ENCODE measurements at regions not wholly inside any gene's neighbourhood (a gene's known extent, or its start where the extent isn't known, plus 50 kb on each side); places are given as distances from the start of the nearest gene placed in this dataset.

DNA sequence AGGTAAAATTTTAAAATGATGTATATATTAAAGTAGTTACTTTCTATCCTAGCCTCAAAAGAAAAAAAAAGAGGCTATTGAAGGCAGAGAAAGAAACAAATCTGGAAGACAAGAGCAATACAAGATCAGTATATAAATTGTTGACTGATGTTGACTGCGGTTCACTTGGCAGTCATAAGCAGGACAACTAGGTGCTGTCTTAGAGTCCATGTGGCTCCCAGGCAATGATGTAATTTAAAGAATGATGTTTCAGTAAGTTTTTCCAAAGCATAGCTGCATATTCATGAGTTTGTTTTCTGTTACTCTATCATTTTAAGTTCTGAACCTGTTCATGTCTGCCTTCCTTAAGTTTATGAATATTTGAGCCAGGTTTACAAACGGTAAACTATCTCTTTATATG is 630.2 kb downstream of the FAT4 start:
- in situ Hi-C loops (cut with MboI; ENCODE audit: low pct_unique_long_range_greater_than_20kb, low sequenced_read_pairs): no loop called here
- no peak for DNase-seq

DNA sequence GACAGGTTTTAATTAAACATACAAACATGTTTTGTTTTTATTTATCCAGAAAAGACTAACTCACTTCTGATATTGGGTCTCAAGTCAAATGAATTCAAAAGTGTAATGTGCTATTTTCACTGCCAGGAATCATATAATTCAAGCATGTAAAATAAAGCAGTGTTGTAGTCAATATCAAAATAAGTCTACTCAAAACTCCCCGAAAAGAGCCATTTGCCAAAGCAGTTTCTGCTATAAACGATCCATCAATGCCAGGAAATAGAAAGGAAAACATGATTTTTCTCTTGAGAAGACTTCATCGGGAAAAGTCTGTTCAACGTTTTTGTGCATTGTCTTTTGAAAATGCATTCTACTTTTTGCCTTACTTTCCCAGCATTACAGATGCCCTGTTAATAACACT is 633.3 kb downstream of the FAT4 start:
- in situ Hi-C loops (cut with MboI; ENCODE audit: low pct_unique_long_range_greater_than_20kb, low sequenced_read_pairs): no loop called here
- no peak for DNase-seq

DNA sequence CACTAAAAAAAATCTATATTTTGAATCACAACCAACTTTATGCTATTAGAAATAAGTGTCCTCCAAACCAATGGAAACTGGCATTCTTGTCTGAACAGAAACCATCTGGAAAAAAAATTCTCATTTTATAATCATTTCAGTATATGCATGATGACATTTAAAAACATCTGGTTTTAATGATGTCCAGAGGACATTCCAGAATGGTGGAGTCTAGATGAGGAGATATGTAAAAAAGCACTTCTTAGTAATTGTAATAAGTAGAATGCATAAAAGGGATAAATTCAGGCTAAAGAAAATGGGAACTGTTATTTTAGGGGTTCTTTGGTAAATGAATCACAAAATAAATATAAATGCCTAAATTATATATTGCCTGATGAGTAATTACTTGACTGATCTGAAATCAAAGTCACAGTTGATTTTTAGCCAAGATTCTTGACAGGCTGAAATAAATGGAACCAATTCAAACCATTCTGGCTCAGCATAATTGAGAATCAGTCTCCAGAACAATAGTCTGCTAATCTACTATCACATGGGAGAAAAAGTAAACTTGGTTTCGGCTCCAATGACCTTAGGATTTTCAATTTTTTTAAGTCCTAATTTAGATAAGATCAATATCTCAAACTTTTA is 636.6 kb downstream of the FAT4 start:
- DNase-seq: no peak
- in situ Hi-C loops (cut with MboI; ENCODE audit: low pct_unique_long_range_greater_than_20kb, low sequenced_read_pairs): no loop called here

DNA sequence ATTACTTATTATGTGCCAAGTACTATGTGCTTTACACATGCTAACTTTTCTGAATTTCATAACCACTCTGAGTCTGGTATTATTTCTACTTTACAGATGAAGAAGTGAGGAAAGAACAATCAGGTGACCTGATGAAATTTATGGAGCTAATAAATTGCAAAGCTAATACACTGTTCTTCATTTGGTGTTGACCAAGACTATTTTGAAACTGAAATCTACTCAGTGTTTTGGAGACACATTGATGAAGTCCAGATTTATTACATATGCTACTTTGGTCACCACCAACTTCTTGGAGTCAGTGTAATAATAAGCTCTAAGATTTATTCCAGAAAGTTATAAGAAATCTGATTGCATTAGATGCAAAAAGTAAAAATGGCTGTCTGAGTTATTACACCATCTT is 637.9 kb downstream of the FAT4 start:
- in situ Hi-C loops (cut with MboI; ENCODE audit: low pct_unique_long_range_greater_than_20kb, low sequenced_read_pairs): no loop called here
- no peak for DNase-seq

DNA sequence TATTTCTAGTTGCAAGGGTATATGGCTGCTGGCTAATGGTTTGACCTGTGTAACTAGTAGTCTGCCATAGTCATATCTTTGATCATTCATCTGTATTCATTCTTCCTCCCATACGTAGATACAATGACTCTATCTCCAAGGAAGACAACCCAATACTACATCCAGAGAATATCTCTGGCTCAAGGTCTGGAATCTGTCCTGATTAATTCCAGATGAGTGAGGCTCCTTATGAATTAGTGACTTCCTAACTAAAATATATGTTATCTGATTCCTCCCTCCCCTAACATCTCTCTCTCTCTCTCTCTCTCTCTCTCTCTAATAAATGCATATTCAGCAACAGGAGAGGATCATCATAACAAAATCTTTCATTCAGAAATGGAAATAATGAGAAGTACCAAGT is 641.5 kb downstream of the FAT4 start:
- in situ Hi-C loops (cut with MboI; ENCODE audit: low pct_unique_long_range_greater_than_20kb, low sequenced_read_pairs): no loop called here
- no peak for DNase-seq

DNA sequence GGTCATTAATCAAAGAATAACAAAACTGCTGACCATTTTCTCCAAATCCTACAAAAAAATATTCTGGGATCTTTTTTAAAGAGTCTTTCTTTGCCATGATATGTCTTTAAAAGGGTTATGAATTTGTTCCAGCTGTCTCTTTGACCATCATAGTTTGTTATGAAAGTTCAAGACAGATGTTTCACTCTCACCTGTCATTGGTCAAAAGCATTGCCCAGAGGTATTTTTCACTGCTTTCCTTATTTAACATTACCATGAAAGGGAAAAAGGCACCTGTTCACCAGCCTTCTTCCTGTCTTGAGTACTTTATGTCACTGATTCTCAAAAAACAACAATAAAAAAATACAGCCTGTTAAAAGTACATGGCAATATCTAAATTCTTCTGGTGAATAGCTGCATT is 643.8 kb downstream of the FAT4 start:
- no peak for DNase-seq
- in situ Hi-C loops (cut with MboI; ENCODE audit: low pct_unique_long_range_greater_than_20kb, low sequenced_read_pairs): no loop called here

DNA sequence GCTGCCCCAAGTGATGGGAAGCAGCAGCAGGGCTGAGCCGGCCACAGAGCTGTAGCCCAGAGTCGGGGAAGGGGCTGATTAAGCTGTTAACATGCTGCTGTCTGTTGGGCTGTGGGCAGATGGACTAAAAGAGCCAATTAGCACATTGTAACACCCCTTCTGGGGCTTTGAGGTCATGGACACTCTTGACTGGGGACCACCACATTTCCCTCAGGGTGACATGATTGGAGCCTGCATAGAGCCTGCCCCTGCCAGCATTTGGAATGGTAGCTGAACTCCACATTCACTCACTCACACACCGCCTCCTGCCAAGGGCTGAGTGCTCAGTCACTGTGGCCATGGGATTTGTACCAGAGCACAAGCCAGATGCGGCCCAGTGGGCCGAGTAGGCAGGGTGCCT is 646.9 kb downstream of the FAT4 start:
- in situ Hi-C loops (cut with MboI; ENCODE audit: low pct_unique_long_range_greater_than_20kb, low sequenced_read_pairs): no loop called here
- no peak for DNase-seq

DNA sequence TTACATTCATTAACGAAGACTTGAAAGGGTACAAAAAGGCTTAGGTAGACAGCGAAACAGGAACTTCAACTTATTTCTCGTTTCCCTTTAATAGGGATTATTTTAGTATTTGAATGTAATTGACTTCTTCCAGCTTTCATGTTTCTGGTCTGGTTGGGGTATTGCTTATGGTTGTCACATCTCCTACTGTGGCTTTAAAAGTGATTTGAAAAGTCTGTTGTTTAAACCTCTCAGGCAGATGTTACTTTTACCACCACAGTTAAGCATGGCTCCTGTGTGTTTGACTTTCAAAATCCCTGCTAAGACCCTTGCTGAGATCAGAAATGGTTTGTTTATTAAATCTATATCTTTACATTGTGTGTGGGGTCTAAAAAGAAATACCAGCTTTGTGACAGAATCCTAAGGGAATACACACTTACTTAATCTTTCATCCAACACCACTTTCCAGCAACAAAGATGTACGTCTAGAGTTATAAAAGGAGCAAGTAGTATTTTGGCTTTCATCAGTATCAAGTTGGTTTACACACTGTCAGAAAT is 661.2 kb downstream of the FAT4 start:
- in situ Hi-C loops (cut with MboI; ENCODE audit: low pct_unique_long_range_greater_than_20kb, low sequenced_read_pairs): no loop called here
- no peak for DNase-seq

DNA sequence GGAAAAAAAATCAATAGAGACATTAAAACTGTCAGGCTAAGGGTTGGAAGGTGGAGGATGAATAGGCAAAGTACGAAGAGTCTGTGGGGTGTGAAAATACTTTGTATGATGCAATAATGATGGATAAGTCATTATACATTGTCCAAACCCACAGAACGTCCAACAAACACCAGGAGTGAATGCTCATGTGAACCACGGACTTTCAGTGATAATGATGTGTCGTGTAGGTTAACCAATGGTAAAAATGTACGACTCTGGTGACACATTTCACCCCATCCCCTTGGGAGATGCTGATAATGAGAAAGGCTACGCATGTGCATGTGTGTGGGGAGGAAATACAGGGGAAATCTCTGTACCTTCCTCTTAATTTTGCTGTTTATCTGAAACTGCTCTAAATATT is 665.2 kb downstream of the FAT4 start:
- in situ Hi-C loops (cut with MboI; ENCODE audit: low pct_unique_long_range_greater_than_20kb, low sequenced_read_pairs): no loop called here
- no peak for DNase-seq

DNA sequence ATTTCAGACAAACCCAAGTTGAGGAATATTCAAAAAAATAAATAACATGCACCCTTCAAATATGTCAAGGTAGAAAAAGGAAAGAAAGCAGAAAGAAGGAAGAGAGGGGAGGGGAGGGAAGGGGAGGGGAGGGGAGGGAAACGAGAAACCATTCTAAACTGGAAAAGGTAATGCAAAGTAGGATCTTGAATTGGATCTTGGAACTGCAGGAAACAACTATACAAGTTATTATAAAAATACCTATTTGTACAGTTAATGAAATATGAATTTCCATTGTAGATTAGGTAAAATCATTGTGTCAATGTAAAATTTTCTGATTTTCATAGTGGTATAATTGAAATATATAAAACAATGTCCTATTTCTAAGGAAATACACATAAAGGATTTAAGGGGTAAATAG is 668.4 kb downstream of the FAT4 start:
- in situ Hi-C loops (cut with MboI; ENCODE audit: low pct_unique_long_range_greater_than_20kb, low sequenced_read_pairs): no loop called here
- no peak for DNase-seq

DNA sequence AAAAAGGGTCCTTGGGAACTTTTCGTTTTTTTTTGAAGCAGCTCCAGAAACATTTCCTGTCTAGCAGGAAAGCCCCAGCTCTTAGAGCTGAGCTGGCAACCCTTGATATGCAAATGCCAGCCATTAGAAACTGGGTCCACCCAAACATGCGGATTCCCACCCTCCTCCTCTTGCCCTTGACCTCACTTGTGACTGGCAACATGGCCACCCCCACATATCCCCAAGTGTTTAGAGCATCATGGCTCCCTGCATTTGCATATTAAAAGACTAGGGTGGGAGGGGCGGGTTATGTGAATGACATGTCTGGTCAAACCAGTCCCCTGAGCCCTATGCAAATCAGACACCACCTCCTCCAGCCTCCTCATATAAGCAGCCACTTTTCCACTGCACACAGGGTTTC is 671.1 kb downstream of the FAT4 start:
- no peak for DNase-seq
- in situ Hi-C loops (cut with MboI; ENCODE audit: low pct_unique_long_range_greater_than_20kb, low sequenced_read_pairs): no loop called here

DNA sequence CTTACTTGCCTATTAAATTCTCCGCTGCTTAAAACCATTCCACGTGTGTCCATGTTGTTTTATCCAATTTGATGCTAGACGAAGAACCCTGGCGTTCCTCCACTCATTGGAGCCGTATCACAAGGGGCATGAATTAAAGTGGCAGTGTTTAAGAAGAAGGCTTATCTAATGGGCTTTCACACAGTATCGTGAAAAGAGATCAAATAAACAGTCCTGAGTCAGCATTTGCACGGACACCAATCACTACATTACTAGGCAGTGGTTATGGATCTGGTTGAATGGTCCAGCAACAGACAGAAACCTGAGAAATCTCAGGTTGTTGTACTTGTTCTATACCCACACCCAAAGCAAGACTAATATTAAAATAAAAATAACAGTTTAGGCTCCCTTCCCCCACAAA is 671.6 kb downstream of the FAT4 start:
- in situ Hi-C loops (cut with MboI; ENCODE audit: low pct_unique_long_range_greater_than_20kb, low sequenced_read_pairs): no loop called here
- DNase-seq: no peak

DNA sequence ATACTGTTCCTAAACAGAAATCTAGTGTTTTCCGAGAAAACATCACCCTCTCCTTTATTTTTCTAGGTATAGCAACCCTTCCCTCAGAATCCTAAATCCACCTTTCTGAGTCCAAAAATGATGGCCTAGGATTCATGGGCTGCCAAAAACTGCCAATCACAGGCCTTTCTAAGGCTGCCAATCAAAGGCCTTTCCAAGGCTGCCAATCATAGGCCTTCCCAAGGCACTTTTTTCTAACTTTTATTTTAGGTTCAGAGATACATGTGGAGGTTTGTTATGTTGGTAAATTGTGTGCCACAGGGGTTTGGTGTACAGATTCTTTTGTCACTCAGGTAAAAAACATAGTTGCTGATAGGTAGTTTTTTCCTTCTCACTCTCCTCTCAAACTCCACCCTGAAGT is 673.7 kb downstream of the FAT4 start:
- DNase-seq: no peak
- in situ Hi-C loops (cut with MboI; ENCODE audit: low pct_unique_long_range_greater_than_20kb, low sequenced_read_pairs): no loop called here

DNA sequence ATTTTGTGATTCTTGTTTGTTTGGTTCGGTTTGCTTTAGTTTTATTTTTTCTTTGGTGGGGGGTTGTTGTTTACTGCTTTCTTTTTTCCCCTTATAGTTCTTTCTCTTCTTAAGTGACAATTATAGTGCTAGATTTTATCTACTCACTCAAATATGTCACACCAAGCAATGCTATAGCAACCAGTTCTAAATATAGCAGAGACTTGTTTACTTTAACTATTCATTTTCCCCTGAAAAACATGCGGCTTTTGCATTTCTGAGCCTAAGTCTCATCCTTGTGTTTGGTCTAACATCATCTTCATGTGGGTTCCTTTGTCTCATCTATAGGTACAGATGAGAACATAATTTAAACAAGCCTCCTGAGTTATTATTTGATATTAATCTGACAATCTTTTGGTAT is 676.6 kb downstream of the FAT4 start:
- in situ Hi-C loops (cut with MboI; ENCODE audit: low pct_unique_long_range_greater_than_20kb, low sequenced_read_pairs): no loop called here

DNA sequence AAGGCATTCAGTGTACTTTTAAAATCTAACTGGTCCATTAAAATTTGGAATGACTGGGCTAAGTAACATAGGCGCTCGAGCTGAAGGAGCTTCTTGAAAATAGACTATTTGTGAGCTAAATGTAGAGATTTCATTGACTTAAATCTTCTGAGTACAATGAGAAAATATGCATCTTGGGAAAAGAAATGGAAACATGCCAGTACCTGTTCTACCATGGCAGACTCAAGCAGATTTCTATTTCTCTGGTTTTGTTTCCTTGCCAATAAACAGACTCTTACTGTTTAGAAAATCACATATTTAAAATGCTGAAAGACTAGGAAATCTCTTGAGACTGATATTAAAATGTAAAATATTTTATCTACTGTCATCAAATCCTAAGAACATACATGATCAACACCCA is 678.1 kb downstream of the FAT4 start:
- in situ Hi-C loops (cut with MboI; ENCODE audit: low pct_unique_long_range_greater_than_20kb, low sequenced_read_pairs): no loop called here
- no peak for DNase-seq

More for the DNA sequence above, 676.6 kb downstream of the FAT4 start:
- no peak for DNase-seq

DNA sequence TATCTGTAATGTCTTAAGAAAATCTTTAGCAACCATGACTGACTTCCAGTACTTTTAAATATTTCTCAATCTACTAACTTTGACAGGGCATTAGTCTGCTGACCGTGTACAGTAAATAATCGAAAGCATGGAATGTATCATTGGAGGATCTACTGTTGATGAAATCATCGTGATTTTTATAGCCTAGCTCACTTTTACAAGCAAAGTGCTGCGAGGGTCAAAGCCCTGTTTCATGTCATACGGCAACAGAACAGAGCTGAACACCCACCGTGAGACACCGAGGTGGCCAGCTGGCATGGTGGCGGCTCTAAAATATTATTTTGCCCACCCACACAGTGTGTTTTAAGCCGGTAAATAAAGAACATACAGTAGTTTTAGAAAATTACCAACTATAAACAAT is 679.3 kb downstream of the FAT4 start:
- in situ Hi-C loops (cut with MboI; ENCODE audit: low pct_unique_long_range_greater_than_20kb, low sequenced_read_pairs): no loop called here
- no peak for DNase-seq

DNA sequence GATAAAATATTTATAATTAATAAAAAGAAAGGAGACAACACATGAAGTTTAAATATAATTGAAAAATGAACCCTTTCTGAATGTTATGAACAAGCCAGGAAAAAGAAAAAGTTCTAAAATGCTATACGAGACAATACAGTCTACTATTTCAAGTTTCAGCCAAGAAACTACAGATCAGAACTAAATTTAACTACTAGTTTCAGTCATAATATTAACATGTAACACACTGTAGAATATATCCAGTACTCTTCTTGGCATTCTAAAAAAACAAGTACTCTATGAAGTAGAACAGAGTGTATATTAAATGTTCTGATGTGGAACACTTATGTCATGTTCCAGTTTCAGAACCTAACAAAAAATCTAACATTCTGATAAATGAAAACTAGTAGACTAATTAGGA is 679.7 kb downstream of the FAT4 start:
- in situ Hi-C loops (cut with MboI; ENCODE audit: low pct_unique_long_range_greater_than_20kb, low sequenced_read_pairs): no loop called here
- no peak for DNase-seq

DNA sequence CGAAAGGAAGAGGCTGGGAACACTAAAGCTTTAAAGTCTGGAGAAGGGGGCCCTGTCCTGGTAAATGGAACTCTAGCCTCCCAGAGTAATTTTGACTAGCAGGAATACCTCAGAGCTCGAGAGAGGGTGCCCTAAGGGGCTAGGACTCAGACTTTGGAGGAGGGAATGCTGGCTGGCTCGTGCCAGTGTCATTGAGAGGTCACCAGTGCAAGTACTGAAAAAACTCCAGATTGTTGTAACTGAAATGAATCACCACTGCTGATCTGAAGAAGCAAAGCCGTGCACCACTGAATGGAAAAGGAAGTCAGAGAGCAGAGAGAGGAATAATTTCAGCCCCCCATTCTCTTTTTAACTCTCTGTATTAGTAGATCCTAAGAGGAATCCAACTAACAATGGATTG is 690.2 kb downstream of the FAT4 start:
- no peak for DNase-seq
- in situ Hi-C loops (cut with MboI; ENCODE audit: low pct_unique_long_range_greater_than_20kb, low sequenced_read_pairs): no loop called here

DNA sequence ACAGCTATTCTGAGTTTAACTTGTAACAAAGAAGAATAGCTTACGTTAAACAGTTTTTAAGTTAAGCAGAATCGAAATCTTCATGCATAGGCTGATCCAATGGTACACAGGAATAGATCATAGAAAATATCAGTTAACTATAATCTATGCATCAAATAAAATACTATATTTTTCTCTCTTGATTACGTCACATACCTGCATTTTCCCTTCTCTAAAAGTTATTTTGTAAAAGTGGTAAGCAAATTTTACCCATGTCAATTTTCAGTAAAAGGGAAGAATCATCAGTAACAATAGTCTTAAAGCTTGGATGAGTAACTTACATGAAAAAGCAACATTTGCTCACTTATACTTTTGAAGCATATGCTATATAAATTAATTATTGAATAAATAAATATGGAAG is 692.4 kb downstream of the FAT4 start:
- in situ Hi-C loops (cut with MboI; ENCODE audit: low pct_unique_long_range_greater_than_20kb, low sequenced_read_pairs): no loop called here
- no peak for DNase-seq

DNA sequence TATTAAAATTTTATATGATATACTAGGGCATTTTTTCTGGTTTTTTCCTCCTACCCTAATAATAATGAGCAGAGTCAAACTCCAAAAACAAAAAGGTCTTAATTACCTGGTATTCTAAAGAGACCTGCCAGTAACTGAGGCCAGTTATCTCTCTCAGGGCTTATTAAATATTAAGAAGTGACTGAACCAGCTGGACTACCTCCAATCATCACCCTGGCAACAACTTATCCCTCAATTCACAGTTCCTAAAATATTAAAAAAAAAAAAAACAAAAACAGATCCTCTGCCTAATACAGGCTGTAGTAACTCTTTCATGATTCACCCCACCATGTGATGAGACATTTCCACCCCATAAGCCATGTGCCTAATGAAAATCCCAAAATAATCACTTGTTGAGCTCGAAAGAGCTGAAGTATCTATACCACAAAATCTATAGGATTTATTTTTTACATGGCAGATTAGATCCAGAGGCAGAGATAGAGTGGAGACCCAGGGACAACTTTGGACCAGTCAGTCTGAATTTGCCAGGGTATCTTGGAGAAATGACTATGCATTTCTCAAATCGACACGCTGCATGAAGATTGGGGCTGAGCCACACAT is 698.0 kb downstream of the FAT4 start:
- DNase-seq: no peak
- in situ Hi-C loops (cut with MboI; ENCODE audit: low pct_unique_long_range_greater_than_20kb, low sequenced_read_pairs): no loop called here

DNA sequence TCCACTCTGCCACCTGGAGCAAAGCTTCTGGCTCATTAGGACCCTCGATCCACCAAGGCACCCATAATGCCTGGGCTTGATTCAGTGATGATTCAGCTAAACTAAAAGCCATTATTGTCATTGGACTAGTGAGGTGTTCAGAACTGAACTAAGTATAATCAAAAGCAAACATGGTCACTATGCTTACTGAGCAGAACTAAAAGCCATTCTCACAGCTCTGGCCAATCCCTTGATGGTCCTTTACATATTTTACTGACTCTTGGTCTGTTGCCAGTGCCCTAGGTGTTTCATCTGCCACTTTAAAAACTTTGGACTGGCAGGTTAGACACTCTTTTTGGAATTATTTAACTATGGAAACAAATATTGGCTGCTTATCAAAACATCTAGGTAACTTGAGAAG is 703.5 kb downstream of the FAT4 start:
- in situ Hi-C loops (cut with MboI; ENCODE audit: low pct_unique_long_range_greater_than_20kb, low sequenced_read_pairs): no loop called here
- no peak for DNase-seq
